IMR-90 (cell line): ENCODE measurements at regions not wholly inside any gene's neighbourhood (a gene's known extent, or its start where the extent isn't known, plus 50 kb on each side); places are given as distances from the start of the nearest gene placed in this dataset.

Experiments used
- ATAC-seq: fragments of 200-7000 bp; cut with Tn5 transposase; 2 replicates; pipeline ENCODE4 v1.9.1; 2020; ENCODE audit warnings: low read depth, mild to moderate bottlenecking, moderate library complexity
- BruUV-seq: library from RNA; stranded (reverse); fragments of 400-500 nt; replicated peaks from 2 replicates; lab custom pipeline; 2021; lab: Mats Ljungman, UMichigan
- CTCF ChIA-PET: fragments of 300-600 bp; formaldehyde crosslinking; extraction: SDS; loops from one replicate; lab custom pipeline; 2021; ENCODE audit warnings: antibody characterized with exemption; lab: Yijun Ruan, JAX
- POLR2A ChIA-PET: fragments of 300-600 bp; sonication (Branson Sonifier 250); formaldehyde crosslinking; loops from one replicate; lab custom pipeline; 2022; ENCODE audit warnings: antibody characterized with exemption; ENCODE audit not compliant: unreplicated experiment; lab: Charles Lee
- DNase-seq: peaks from one replicate; pipeline ENCODE4 v3.0.0; 2013
- H2AFZ ChIP-seq: replicated peaks from 2 replicates; pipeline ENCODE3; 2013; ENCODE audit warnings: low read length, mild to moderate bottlenecking; ENCODE audit not compliant: poor library complexity
- H2AK5ac ChIP-seq: 2 replicates; pipeline ENCODE4 v1.6.1; 2013; ENCODE audit warnings: low read depth, low read length, inconsistent platforms
- H2AK9ac ChIP-seq: replicated peaks from 2 replicates; pipeline ENCODE3; 2013; ENCODE audit warnings: mild to moderate bottlenecking, low read depth, low read length, moderate library complexity; ENCODE audit not compliant: poor library complexity
- H2BK120ac ChIP-seq: 2 replicates; pipeline ENCODE4 v1.6.1; 2013; ENCODE audit warnings: low read depth, low read length, inconsistent platforms
- H2BK15ac ChIP-seq: 3 replicates; pipeline ENCODE4 v1.6.1; 2013; ENCODE audit warnings: low read depth, low read length, inconsistent platforms
- H2BK20ac ChIP-seq: 2 replicates; pipeline ENCODE4 v1.6.1; 2013; ENCODE audit warnings: low read depth, mild to moderate bottlenecking, inconsistent platforms, low read length, moderate library complexity
- H2BK5ac ChIP-seq: 2 replicates; pipeline ENCODE4 v1.6.1; 2013; ENCODE audit warnings: mild to moderate bottlenecking, low read depth, low read length, inconsistent platforms; ENCODE audit not compliant: poor library complexity, severe bottlenecking
- H3K14ac ChIP-seq: replicated peaks from 2 replicates; pipeline ENCODE4 v1.6.1; 2013; ENCODE audit warnings: low read depth, low read length, inconsistent platforms
- H3K18ac ChIP-seq: 2 replicates; pipeline ENCODE4 v1.6.1; 2013; ENCODE audit warnings: low read depth, low read length, control low read depth
- H3K23ac ChIP-seq: 2 replicates; pipeline ENCODE4 v1.6.1; 2013; ENCODE audit warnings: low read depth, low read length, inconsistent platforms
- H3K27ac ChIP-seq: 2 replicates; pipeline ENCODE4 v1.5.1; 2013; ENCODE audit warnings: mild to moderate bottlenecking, control low read depth, low read length; ENCODE audit not compliant: insufficient read depth
- H3K27me3 ChIP-seq: 2 replicates; pipeline ENCODE4 v1.6.1; 2013; ENCODE audit warnings: low read length; ENCODE audit not compliant: control insufficient read depth, insufficient read depth
- H3K36me3 ChIP-seq: 2 replicates; pipeline ENCODE4 v1.6.1; 2013; ENCODE audit warnings: low read length, mixed read lengths; ENCODE audit not compliant: control insufficient read depth, insufficient read depth
- H3K4ac ChIP-seq: 2 replicates; pipeline ENCODE4 v1.6.1; 2013; ENCODE audit warnings: low read depth, low read length, inconsistent platforms
- H3K4me1 ChIP-seq: 2 replicates; pipeline ENCODE4 v1.6.1; 2013; ENCODE audit warnings: low read length, mixed read lengths; ENCODE audit not compliant: control insufficient read depth, insufficient read depth
- H3K4me2 ChIP-seq: 2 replicates; pipeline ENCODE4 v1.6.1; 2013; ENCODE audit warnings: low read depth, mild to moderate bottlenecking, control low read depth, low read length, moderate library complexity
- H3K4me3 ChIP-seq: 2 replicates; pipeline ENCODE4 v1.5.1; 2013; ENCODE audit warnings: low read depth, mild to moderate bottlenecking, control low read depth, low read length, moderate library complexity; ENCODE audit not compliant: insufficient read depth
- H3K56ac ChIP-seq: 2 replicates; pipeline ENCODE4 v1.6.1; 2013; ENCODE audit warnings: low read length, inconsistent platforms; ENCODE audit not compliant: insufficient read depth; ENCODE audit errors: extremely low read depth
- H3K79me1 ChIP-seq, 2 experiments: 2 replicates each; pipeline ENCODE4 v1.6.1; 2013; ENCODE audit warnings: low read length in 2 of 2, inconsistent platforms in 1 of 2, low read depth in 1 of 2
- H3K9ac ChIP-seq: 2 replicates; pipeline ENCODE4 v1.6.1; 2013; ENCODE audit warnings: low read depth, low read length, control low read depth
- H3K9me1 ChIP-seq: 2 replicates; pipeline ENCODE4 v1.6.1; 2013; ENCODE audit warnings: low read length, inconsistent platforms; ENCODE audit not compliant: insufficient read depth
- H3K9me3 ChIP-seq: 2 replicates; pipeline ENCODE4 v1.6.1; 2013; ENCODE audit warnings: low read length; ENCODE audit not compliant: control insufficient read depth, insufficient read depth
- H4K20me1 ChIP-seq: 2 replicates; pipeline ENCODE4 v1.6.1; 2013; ENCODE audit warnings: low read length, inconsistent platforms; ENCODE audit not compliant: insufficient read depth
- H4K5ac ChIP-seq: 2 replicates; pipeline ENCODE4 v1.6.1; 2013; ENCODE audit warnings: mild to moderate bottlenecking, low read depth, low read length, control low read depth
- H4K8ac ChIP-seq, 2 experiments: 2 replicates each; pipeline ENCODE4 v1.6.1; 2013; ENCODE audit warnings: low read depth in 2 of 2, low read length in 2 of 2, control low read depth in 1 of 2, inconsistent platforms in 1 of 2
- H4K91ac ChIP-seq: 2 replicates; pipeline ENCODE4 v1.6.1; 2013; ENCODE audit warnings: low read depth, low read length, inconsistent platforms; ENCODE audit not compliant: insufficient read depth
- BHLHE40 ChIP-seq: fragments of 150-350 bp; IDR thresholded peaks from 2 replicates; pipeline ENCODE4 v1.6.1; 2016; ENCODE audit warnings: mild to moderate bottlenecking, low read depth, low read length
- NFE2L2 ChIP-seq: fragments of 150-350 bp; IDR thresholded peaks from 2 replicates; pipeline ENCODE4 v1.6.1; 2016; ENCODE audit warnings: low read depth, mild to moderate bottlenecking, low read length
- RCOR1 ChIP-seq: IDR thresholded peaks from 2 replicates; pipeline ENCODE4 v1.6.1; 2012; ENCODE audit warnings: mild to moderate bottlenecking, low read length, improper control_type of control experiment; ENCODE audit not compliant: insufficient replicate concordance
- WGBS, 2 experiments: methylation state at CpG; one replicate each; pipeline versions ENCODE4 v1.1.5 to v1.1.7; 2013; ENCODE audit warnings: missing lambda C conversion rate in 2 of 2; ENCODE audit not compliant: insufficient read length in 1 of 2; ENCODE audit errors: extremely low coverage in 2 of 2; 5-methylcytosine and 5-hydroxymethylcytosine counted together
- dilution Hi-C: fragments of 300-500 bp; cut with HindIII; formaldehyde crosslinking; loops from one replicate; pipeline ENCODE4 v1.14.3; 2018; ENCODE audit warnings: low sequenced_read_pairs; ENCODE audit not compliant: unreplicated experiment
- in situ Hi-C: fragments of 300-500 bp; cut with MboI; formaldehyde crosslinking; loops from 3 replicates; pipeline ENCODE4 v1.14.3; 2019; ENCODE audit warnings: low sequenced_read_pairs, inconsistent platforms, mixed read lengths
- intact Hi-C: fragments of 100-400 bp; cut with micrococcal nuclease; formaldehyde crosslinking; loops from 2 replicates; pipeline ENCODE4 v1.10.0; 2022

DNA sequence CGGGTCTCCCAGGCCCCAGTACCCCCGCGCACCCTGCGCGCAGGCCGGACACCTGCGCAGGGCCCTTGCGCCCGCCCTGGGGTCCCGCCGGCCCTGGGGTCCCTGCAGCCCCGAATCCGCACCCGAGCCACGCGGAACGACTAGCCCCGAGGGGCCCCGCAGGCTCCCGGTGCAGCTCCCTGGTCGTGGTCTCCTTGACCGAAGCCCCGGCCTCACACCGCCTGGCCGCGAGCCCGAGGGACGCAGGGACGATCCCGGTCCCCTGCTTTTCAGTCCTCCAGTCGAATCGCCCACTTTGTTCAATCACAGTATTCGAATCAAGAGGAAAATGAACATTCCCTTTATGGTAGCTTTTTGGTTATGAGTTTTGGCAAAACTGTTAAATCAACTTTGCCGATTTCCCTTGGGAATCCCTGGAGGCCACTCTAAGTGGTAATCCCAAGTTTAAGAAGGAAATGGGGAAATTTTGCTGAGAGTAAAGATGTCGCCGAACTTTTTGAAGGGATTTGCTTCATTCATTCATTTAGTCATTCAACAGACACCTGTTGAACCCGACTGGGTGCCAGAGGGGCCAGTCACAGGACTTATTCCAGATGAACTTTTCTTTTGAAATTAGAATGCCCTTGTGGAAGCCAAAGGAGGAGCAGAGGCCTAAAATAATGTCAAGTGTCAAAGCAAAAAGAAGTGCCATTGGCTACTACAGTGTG lies 75.0 kb downstream of the ZIC5 start:
- no peak overlapping the region for H3K14ac ChIP-seq
- no peak overlapping the region for H3K4me2 ChIP-seq
- ChIA-PET CTCF (no interaction called here), POLR2A (no interaction called here)
- dilution Hi-C loops (no loop called here), intact Hi-C loops (no loop called here), in situ Hi-C loops (no loop called here)
- H4K8ac ChIP-seq: no peak overlapping the region
- ATAC-seq (no peak), DNase-seq (no peak)
- H2AK9ac ChIP-seq: no peak overlapping the region
- no peaks in the 10 kb centered on the region for H3K9me1 ChIP-seq
- no peak overlapping the region for H2BK120ac ChIP-seq
- H3K27me3 ChIP-seq: peaks cover 66% of the 10 kb centered on the region
- H2BK20ac ChIP-seq: no peak overlapping the region
- H3K4ac ChIP-seq: no peak overlapping the region
- 62% methylated on average over 7 of the region's 37 CpGs; no CpG with 5 or more reads in 1 of the 2 experiments for WGBS, 2 experiments
- no peak overlapping the region for H3K23ac ChIP-seq
- no peak overlapping the region for H3K56ac ChIP-seq
- no peak overlapping the region for H2AFZ ChIP-seq
- H3K9me3 ChIP-seq: peaks cover 9% of the 10 kb centered on the region
- H3K18ac ChIP-seq: no peak overlapping the region
- H3K27ac ChIP-seq: no peak overlapping the region
- no peaks in the 10 kb centered on the region for H3K36me3 ChIP-seq
- no peak overlapping the region for H2AK5ac ChIP-seq
- no peak overlapping the region for H3K9ac ChIP-seq
- no peaks in the 10 kb centered on the region for H3K79me1 ChIP-seq
- H4K91ac ChIP-seq: no peak overlapping the region
- TF ChIP-seq BHLHE40 (no peak), NFE2L2 (no peak), RCOR1 (no peak)
- H2BK15ac ChIP-seq: no peak overlapping the region
- no peaks in the 10 kb centered on the region for H3K4me1 ChIP-seq
- H2BK5ac ChIP-seq: no peak overlapping the region
- no TSS peak for BruUV-seq
- no peak overlapping the region for H4K5ac ChIP-seq
- no peak overlapping the region for H3K4me3 ChIP-seq
- H4K20me1 ChIP-seq: no peaks in the 10 kb centered on the region
